ENCODE measurements at regions not wholly inside any gene's neighbourhood (a gene's known extent, or its start where the extent isn't known, plus 50 kb on each side); places are given as distances from the start of the nearest gene placed in this dataset.

GRCh38 chr6:130534627-130535026 lies 168.8 kb downstream of the TMEM200A start:
- TF ChIP-seq CTCF (IDR thresholded peaks at IDR 0.05) = no peak
- no peak for TF ChIP-seq POLR2A (IDR thresholded peaks at IDR 0.05)

Measured in suprapubic skin (tissue), 3 donors.